ENCODE measurements at regions not wholly inside any gene's neighbourhood (a gene's known extent, or its start where the extent isn't known, plus 50 kb on each side); places are given as distances from the start of the nearest gene placed in this dataset.
"Not testable (repeated sequence)": the region's sequence is repeated elsewhere in the genome, so short reads cannot be mapped to it uniquely, and the experiment has no call there.

- in situ Hi-C loops (cut with HindIII; ENCODE audit: low sequenced_read_pairs) = no loop called here
Measured at GRCh38 chr3:177642042-177642803, 444.9 kb upstream of the TBL1XR1 start.

GRCh38 chr3:177642804-177643125, 445.5 kb upstream of the TBL1XR1 start:
- in situ Hi-C loops (cut with HindIII; ENCODE audit: low sequenced_read_pairs) = no loop called here

GRCh38 chr3:177646749-177647148, 449.5 kb upstream of the TBL1XR1 start:
- in situ Hi-C loops (cut with HindIII; ENCODE audit: low sequenced_read_pairs) = no loop called here

- in situ Hi-C loops (cut with HindIII; ENCODE audit: low sequenced_read_pairs) = no loop called here
Measured at GRCh38 chr3:177647341-177647740, 450.1 kb upstream of the TBL1XR1 start.

GRCh38 chr3:177647876-177648275, 450.6 kb upstream of the TBL1XR1 start:
- in situ Hi-C loops (cut with HindIII; ENCODE audit: low sequenced_read_pairs) = no loop called here

GRCh38 chr3:177652556-177653291, 455.4 kb upstream of the TBL1XR1 start:
- in situ Hi-C loops (cut with HindIII; ENCODE audit: low sequenced_read_pairs) = no loop called here

GRCh38 chr3:177657243-177657642, 460.0 kb upstream of the TBL1XR1 start:
- in situ Hi-C loops (cut with HindIII; ENCODE audit: low sequenced_read_pairs) = no loop called here

- in situ Hi-C loops (cut with HindIII; ENCODE audit: low sequenced_read_pairs) = no loop called here
Measured at GRCh38 chr3:177658354-177658753, 461.1 kb upstream of the TBL1XR1 start.

GRCh38 chr3:177664380-177665103, 467.3 kb upstream of the TBL1XR1 start:
- in situ Hi-C loops (cut with HindIII; ENCODE audit: low sequenced_read_pairs) = not testable (repeated sequence)

GRCh38 chr3:177665122-177665808, 468.0 kb upstream of the TBL1XR1 start:
- in situ Hi-C loops (cut with HindIII; ENCODE audit: low sequenced_read_pairs) = no loop called here

- in situ Hi-C loops (cut with HindIII; ENCODE audit: low sequenced_read_pairs) = no loop called here
Measured at GRCh38 chr3:177672252-177672911, 475.1 kb upstream of the TBL1XR1 start.

- in situ Hi-C loops (cut with HindIII; ENCODE audit: low sequenced_read_pairs) = no loop called here
Measured at GRCh38 chr3:177673112-177673914, 476.0 kb upstream of the TBL1XR1 start.

- in situ Hi-C loops (cut with HindIII; ENCODE audit: low sequenced_read_pairs) = no loop called here
Measured at GRCh38 chr3:177674186-177674585, 476.9 kb upstream of the TBL1XR1 start.

GRCh38 chr3:177676148-177676547, 478.9 kb upstream of the TBL1XR1 start:
- in situ Hi-C loops (cut with HindIII; ENCODE audit: low sequenced_read_pairs) = no loop called here

- in situ Hi-C loops (cut with HindIII; ENCODE audit: low sequenced_read_pairs) = no loop called here
Measured at GRCh38 chr3:177676947-177677587, 479.8 kb upstream of the TBL1XR1 start.

GRCh38 chr3:177679568-177680471, 482.5 kb upstream of the TBL1XR1 start:
- in situ Hi-C loops (cut with HindIII; ENCODE audit: low sequenced_read_pairs) = no loop called here

GRCh38 chr3:177680472-177680821, 483.2 kb upstream of the TBL1XR1 start:
- in situ Hi-C loops (cut with HindIII; ENCODE audit: low sequenced_read_pairs) = no loop called here

- in situ Hi-C loops (cut with HindIII; ENCODE audit: low sequenced_read_pairs) = no loop called here
Measured at GRCh38 chr3:177681156-177681555, 483.9 kb upstream of the TBL1XR1 start.
